ENCODE measurements at regions not wholly inside any gene's neighbourhood (a gene's known extent, or its start where the extent isn't known, plus 50 kb on each side); places are given as distances from the start of the nearest gene placed in this dataset.

DNA sequence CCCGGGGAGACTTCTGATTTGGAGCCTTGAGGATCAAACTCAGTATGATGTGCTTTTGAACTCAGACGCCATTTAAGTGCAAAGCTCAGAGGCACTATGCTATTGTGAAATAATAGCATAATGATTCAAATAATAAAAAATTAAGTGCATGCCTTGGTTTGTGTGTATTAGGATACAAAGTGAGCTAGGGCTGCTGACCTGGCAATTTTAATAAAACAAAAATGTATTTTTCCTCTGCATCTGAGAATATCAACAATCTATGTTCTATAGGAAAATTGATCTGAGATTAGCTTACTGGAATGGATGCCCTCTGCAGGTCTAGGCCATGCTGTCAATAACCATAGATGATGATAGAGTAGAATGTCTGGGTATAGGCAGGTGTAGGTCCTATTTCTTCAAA, 278.8 kb downstream of the DCDC2C start:
- TF ChIP-seq, protein P1, sequence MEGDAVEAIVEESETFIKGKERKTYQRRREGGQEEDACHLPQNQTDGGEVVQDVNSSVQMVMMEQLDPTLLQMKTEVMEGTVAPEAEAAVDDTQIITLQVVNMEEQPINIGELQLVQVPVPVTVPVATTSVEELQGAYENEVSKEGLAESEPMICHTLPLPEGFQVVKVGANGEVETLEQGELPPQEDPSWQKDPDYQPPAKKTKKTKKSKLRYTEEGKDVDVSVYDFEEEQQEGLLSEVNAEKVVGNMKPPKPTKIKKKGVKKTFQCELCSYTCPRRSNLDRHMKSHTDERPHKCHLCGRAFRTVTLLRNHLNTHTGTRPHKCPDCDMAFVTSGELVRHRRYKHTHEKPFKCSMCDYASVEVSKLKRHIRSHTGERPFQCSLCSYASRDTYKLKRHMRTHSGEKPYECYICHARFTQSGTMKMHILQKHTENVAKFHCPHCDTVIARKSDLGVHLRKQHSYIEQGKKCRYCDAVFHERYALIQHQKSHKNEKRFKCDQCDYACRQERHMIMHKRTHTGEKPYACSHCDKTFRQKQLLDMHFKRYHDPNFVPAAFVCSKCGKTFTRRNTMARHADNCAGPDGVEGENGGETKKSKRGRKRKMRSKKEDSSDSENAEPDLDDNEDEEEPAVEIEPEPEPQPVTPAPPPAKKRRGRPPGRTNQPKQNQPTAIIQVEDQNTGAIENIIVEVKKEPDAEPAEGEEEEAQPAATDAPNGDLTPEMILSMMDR (IDR thresholded peaks at IDR 0.05 in 2 of 3, conservative IDR thresholded peaks at IDR 0.05 in 1 of 3; ENCODE audit: borderline replicate concordance in 1 of 3, insufficient read depth in 1 of 3, low read depth in 2 of 3, low read length in 2 of 3) = no peak
- TF ChIP-seq, protein P2, sequence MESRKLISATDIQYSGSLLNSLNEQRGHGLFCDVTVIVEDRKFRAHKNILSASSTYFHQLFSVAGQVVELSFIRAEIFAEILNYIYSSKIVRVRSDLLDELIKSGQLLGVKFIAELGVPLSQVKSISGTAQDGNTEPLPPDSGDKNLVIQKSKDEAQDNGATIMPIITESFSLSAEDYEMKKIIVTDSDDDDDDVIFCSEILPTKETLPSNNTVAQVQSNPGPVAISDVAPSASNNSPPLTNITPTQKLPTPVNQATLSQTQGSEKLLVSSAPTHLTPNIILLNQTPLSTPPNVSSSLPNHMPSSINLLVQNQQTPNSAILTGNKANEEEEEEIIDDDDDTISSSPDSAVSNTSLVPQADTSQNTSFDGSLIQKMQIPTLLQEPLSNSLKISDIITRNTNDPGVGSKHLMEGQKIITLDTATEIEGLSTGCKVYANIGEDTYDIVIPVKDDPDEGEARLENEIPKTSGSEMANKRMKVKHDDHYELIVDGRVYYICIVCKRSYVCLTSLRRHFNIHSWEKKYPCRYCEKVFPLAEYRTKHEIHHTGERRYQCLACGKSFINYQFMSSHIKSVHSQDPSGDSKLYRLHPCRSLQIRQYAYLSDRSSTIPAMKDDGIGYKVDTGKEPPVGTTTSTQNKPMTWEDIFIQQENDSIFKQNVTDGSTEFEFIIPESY (IDR thresholded peaks at IDR 0.05; ENCODE audit: extremely low read depth, insufficient replicate concordance, low read length) = no peak
- TF ChIP-seq POLR2A (IDR thresholded peaks at IDR 0.05; ENCODE audit: borderline replicate concordance, extremely low read depth, insufficient read depth, insufficient read length) (no peak), SRF (IDR thresholded peaks at IDR 0.05; ENCODE audit: low read depth) (no peak), POLR2AphosphoS5 (IDR thresholded peaks at IDR 0.05; ENCODE audit: low read depth, low read length) (no peak), EZH2phosphoT487 (IDR thresholded peaks at IDR 0.05; ENCODE audit: borderline replicate concordance) (no peak), EZH2 (IDR thresholded peaks at IDR 0.05) (no peak), CEBPB (IDR thresholded peaks at IDR 0.05; ENCODE audit: low read depth) (no peak), EGR1 (IDR thresholded peaks at IDR 0.05; ENCODE audit: low read depth) (no peak)
